Panc1 (cell line): ENCODE measurements at regions not wholly inside any gene's neighbourhood (a gene's known extent, or its start where the extent isn't known, plus 50 kb on each side); places are given as distances from the start of the nearest gene placed in this dataset.

Source experiments
- ATAC-seq: fragments of 200-7000 bp; cut with Tn5 transposase; 2 replicates; pipeline ENCODE4 v1.9.1; 2020; ENCODE audit warnings: mild to moderate bottlenecking, moderate library complexity
- BruUV-seq: library from RNA; stranded (reverse); fragments of 400-500 nt; replicated peaks from 2 replicates; lab custom pipeline; 2021; lab: Mats Ljungman, UMichigan
- CTCF ChIA-PET: fragments of 300-600 bp; sonication (Branson Sonifier 250); formaldehyde crosslinking; loops from one replicate; lab custom pipeline; 2022; ENCODE audit warnings: antibody characterized with exemption; lab: Charles Lee
- POLR2A ChIA-PET: fragments of 300-600 bp; sonication (Branson Sonifier 250); formaldehyde crosslinking; loops from one replicate; lab custom pipeline; 2022; ENCODE audit warnings: antibody characterized with exemption; lab: Charles Lee
- DNase-seq: peaks from one replicate; pipeline ENCODE4 v3.0.0-alpha.2; 2010; ENCODE audit warnings: low read depth, low spot score
- H3K27ac ChIP-seq: 2 replicates; pipeline ENCODE4 v1.5.1; 2011; ENCODE audit warnings: mild to moderate bottlenecking, low read length, inconsistent platforms
- H3K27me3 ChIP-seq: fragments of 200-500 bp; sonication (Bioruptor generic); 2 replicates; pipeline ENCODE4 v1.6.0; 2014; ENCODE audit warnings: low read length, inconsistent platforms; ENCODE audit not compliant: control insufficient read depth, insufficient read depth
- H3K36me3 ChIP-seq: fragments of 200-500 bp; sonication (Bioruptor generic); 2 replicates; pipeline ENCODE4 v1.5.1; 2014; ENCODE audit warnings: inconsistent platforms, mild to moderate bottlenecking, low read length, moderate library complexity; ENCODE audit not compliant: control insufficient read depth, insufficient read depth
- H3K4me1 ChIP-seq: 2 replicates; pipeline ENCODE4 v1.5.1; 2011; ENCODE audit warnings: inconsistent platforms, mild to moderate bottlenecking, low read length, moderate library complexity; ENCODE audit not compliant: control insufficient read depth, insufficient read depth
- H3K4me3 ChIP-seq, 2 experiments: 2 replicates each; pipeline ENCODE4 v1.5.1; 2011 to 2012; ENCODE audit warnings: low read depth in 2 of 2, low read length in 2 of 2, mild to moderate bottlenecking in 2 of 2, inconsistent platforms in 1 of 2, moderate library complexity in 1 of 2
- H3K9me3 ChIP-seq: fragments of 200-500 bp; sonication (Bioruptor generic); 2 replicates; pipeline ENCODE4 v1.5.1; 2014; ENCODE audit warnings: low read depth, mild to moderate bottlenecking, inconsistent platforms, low read length, moderate library complexity; ENCODE audit not compliant: control insufficient read depth, insufficient read depth
- POLR2AphosphoS5 ChIP-seq: IDR thresholded peaks from 2 replicates; pipeline ENCODE4 v1.6.1; 2012; ENCODE audit warnings: mild to moderate bottlenecking, low read depth, low read length, moderate library complexity
- SIN3A ChIP-seq: IDR thresholded peaks from 2 replicates; pipeline ENCODE4 v1.6.1; 2012; ENCODE audit warnings: low read depth, mild to moderate bottlenecking, low read length, moderate library complexity, borderline replicate concordance; ENCODE audit not compliant: insufficient read depth
- TCF7L2 ChIP-seq: IDR thresholded peaks from 2 replicates; pipeline ENCODE4 v1.6.1; 2011; ENCODE audit warnings: mild to moderate bottlenecking, low read depth, low read length, inconsistent platforms
- in situ Hi-C: cut with HindIII; loops from 2 replicates; pipeline ENCODE4 v1.10.0; 2016; ENCODE audit warnings: low sequenced_read_pairs, low pct_unique_long_range_greater_than_20kb
- intact Hi-C: fragments of 100-400 bp; cut with micrococcal nuclease; formaldehyde crosslinking; loops from one replicate; pipeline ENCODE4 v1.10.0; 2022; ENCODE audit not compliant: unreplicated experiment
- TF ChIP-seq, protein P1 (sequence below): fragments of 450-650 bp; IDR thresholded peaks from 2 replicates; pipeline ENCODE4 v1.5.1; 2017; ENCODE audit warnings: mild to moderate bottlenecking
- TF ChIP-seq, protein P2 (sequence below), 2 experiments: IDR thresholded peaks; 2 replicates each; pipeline ENCODE4 v1.6.1; 2011 to 2012; ENCODE audit warnings: low read depth in 2 of 2, control low read depth in 1 of 2, low read length in 1 of 2, mild to moderate bottlenecking in 1 of 2, moderate library complexity in 1 of 2; ENCODE audit not compliant: insufficient read depth in 1 of 2

DNA sequence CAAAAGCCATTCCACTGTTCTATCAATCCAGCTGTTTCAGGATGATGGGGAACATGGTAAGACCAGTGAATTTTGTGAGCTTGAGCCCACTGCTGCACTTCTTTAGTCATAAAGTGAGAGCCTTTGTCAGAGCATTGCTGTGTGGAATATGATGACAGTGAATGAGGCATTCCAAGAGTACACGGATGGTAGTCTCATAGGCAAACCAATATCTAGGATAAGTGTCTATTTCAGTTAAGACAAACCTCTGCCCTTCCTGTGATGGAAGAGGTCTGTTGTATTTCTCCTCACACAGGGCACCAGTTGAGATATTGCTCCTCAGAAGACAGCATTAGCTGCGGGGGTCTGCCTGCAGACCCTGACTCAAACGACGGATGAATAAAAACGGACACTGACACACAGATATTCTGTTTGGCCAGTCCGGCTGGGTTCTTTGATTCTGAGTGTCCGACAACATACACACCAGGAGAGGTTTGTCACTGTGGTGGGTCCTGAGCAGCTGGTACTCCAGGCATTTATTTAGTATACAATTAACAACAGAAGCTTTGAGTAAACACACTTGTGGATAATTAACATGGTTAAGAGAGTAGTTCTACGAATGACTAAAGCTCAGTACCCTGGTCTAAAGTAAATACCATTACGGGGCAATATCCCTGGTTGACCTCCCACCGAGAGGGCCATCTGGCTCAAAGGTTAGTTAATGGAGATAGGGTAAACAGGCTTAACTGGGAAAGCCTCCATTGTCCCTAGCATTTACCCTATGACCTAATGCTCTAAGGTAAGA lies 121.7 kb downstream of the ZNF280B start:
- POLR2A ChIA-PET: no interaction called here
- TF ChIP-seq, protein P1, sequence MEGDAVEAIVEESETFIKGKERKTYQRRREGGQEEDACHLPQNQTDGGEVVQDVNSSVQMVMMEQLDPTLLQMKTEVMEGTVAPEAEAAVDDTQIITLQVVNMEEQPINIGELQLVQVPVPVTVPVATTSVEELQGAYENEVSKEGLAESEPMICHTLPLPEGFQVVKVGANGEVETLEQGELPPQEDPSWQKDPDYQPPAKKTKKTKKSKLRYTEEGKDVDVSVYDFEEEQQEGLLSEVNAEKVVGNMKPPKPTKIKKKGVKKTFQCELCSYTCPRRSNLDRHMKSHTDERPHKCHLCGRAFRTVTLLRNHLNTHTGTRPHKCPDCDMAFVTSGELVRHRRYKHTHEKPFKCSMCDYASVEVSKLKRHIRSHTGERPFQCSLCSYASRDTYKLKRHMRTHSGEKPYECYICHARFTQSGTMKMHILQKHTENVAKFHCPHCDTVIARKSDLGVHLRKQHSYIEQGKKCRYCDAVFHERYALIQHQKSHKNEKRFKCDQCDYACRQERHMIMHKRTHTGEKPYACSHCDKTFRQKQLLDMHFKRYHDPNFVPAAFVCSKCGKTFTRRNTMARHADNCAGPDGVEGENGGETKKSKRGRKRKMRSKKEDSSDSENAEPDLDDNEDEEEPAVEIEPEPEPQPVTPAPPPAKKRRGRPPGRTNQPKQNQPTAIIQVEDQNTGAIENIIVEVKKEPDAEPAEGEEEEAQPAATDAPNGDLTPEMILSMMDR: no peak
- TF ChIP-seq SIN3A (no peak), POLR2AphosphoS5 (no peak)
- TF ChIP-seq, protein P2, sequence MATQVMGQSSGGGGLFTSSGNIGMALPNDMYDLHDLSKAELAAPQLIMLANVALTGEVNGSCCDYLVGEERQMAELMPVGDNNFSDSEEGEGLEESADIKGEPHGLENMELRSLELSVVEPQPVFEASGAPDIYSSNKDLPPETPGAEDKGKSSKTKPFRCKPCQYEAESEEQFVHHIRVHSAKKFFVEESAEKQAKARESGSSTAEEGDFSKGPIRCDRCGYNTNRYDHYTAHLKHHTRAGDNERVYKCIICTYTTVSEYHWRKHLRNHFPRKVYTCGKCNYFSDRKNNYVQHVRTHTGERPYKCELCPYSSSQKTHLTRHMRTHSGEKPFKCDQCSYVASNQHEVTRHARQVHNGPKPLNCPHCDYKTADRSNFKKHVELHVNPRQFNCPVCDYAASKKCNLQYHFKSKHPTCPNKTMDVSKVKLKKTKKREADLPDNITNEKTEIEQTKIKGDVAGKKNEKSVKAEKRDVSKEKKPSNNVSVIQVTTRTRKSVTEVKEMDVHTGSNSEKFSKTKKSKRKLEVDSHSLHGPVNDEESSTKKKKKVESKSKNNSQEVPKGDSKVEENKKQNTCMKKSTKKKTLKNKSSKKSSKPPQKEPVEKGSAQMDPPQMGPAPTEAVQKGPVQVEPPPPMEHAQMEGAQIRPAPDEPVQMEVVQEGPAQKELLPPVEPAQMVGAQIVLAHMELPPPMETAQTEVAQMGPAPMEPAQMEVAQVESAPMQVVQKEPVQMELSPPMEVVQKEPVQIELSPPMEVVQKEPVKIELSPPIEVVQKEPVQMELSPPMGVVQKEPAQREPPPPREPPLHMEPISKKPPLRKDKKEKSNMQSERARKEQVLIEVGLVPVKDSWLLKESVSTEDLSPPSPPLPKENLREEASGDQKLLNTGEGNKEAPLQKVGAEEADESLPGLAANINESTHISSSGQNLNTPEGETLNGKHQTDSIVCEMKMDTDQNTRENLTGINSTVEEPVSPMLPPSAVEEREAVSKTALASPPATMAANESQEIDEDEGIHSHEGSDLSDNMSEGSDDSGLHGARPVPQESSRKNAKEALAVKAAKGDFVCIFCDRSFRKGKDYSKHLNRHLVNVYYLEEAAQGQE (IDR thresholded peaks at IDR 0.05; ENCODE audit: insufficient read depth in 1 of 2, low read depth in 2 of 2, low read length in 1 of 2): no peak
- CTCF ChIA-PET: no interaction called here
- Histone ChIP-seq H3K4me3 (no peak overlapping the region), H3K27ac (no peak overlapping the region), H3K9me3 (no peaks in the 10 kb centered on the region), H3K4me1 (no peaks in the 10 kb centered on the region), H3K27me3 (peaks cover 2% of the 10 kb centered on the region), H3K36me3 (no peaks in the 10 kb centered on the region)
- no TSS peak for BruUV-seq
- in situ Hi-C loops: no loop called here
- intact Hi-C loops: no loop called here
- DNase-seq: no peak
- ATAC-seq: no peak

DNA sequence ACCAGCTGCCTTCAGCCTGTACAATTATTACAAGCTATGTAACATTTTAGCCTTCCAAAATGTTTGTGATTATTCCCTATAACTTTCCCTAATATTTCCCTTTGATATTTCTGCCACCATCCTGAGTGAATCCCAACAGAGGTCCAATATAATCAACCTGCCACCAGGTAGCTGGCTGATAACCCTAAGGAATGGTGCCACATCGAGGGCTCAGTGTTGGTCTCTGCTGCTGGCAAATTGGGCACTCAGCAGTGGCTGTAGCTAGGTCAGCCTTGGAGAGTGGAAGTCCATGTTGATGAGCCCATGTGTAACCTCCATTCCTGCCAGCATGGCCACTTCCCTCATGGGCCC lies 121.2 kb downstream of the ZNF280B start:
- CTCF ChIA-PET: no interaction called here
- peaks cover 2% of the 10 kb centered on the region for H3K27me3 ChIP-seq
- no peak overlapping the region for H3K4me3 ChIP-seq
- no peaks in the 10 kb centered on the region for H3K9me3 ChIP-seq
- intact Hi-C loops (no loop called here), in situ Hi-C loops (no loop called here)
- H3K4me1 ChIP-seq: no peaks in the 10 kb centered on the region
- DNase-seq (no peak), ATAC-seq (no peak)
- POLR2A ChIA-PET: no interaction called here
- H3K36me3 ChIP-seq: no peaks in the 10 kb centered on the region
- no TSS peak for BruUV-seq
- TF ChIP-seq TCF7L2 (no peak), POLR2AphosphoS5 (no peak), SIN3A (no peak)
- TF ChIP-seq, protein P2 (IDR thresholded peaks at IDR 0.05; ENCODE audit: insufficient read depth in 1 of 2, low read depth in 2 of 2, low read length in 1 of 2): no peak
- TF ChIP-seq, protein P1: no peak
- no peak overlapping the region for H3K27ac ChIP-seq
